ENCODE measurements at regions not wholly inside any gene's neighbourhood (a gene's known extent, or its start where the extent isn't known, plus 50 kb on each side); places are given as distances from the start of the nearest gene placed in this dataset.
"Not testable (repeated sequence)": the region's sequence is repeated elsewhere in the genome, so short reads cannot be mapped to it uniquely, and the experiment has no call there.

DNA sequence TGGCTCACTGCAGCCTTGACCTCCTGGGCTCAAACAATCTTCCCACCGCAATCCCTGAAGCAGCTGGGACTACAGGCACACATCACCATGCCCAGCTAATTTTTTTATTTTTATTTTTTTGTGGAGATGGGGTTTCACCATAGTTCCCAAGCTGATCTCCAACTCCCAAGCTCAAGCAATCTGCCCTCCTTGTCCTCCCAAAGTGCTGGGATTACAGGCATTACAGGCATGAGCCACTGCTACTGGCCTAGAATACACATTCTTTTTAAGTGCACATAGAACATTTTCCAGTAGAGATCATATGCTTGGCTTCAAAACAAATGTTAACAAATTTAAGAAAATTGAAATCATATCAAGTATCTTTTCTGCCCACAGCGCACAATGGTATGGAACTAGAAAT lies 176.8 kb upstream of the MARCKS start:
- DNase-seq (ENCODE audit: low read depth) = no peak
- no peak overlapping the region for H3K4me3 ChIP-seq (ENCODE audit: low read depth, low read length)
- TF ChIP-seq, protein P1, sequence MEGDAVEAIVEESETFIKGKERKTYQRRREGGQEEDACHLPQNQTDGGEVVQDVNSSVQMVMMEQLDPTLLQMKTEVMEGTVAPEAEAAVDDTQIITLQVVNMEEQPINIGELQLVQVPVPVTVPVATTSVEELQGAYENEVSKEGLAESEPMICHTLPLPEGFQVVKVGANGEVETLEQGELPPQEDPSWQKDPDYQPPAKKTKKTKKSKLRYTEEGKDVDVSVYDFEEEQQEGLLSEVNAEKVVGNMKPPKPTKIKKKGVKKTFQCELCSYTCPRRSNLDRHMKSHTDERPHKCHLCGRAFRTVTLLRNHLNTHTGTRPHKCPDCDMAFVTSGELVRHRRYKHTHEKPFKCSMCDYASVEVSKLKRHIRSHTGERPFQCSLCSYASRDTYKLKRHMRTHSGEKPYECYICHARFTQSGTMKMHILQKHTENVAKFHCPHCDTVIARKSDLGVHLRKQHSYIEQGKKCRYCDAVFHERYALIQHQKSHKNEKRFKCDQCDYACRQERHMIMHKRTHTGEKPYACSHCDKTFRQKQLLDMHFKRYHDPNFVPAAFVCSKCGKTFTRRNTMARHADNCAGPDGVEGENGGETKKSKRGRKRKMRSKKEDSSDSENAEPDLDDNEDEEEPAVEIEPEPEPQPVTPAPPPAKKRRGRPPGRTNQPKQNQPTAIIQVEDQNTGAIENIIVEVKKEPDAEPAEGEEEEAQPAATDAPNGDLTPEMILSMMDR (IDR thresholded peaks at IDR 0.05; ENCODE audit: insufficient read depth, low read depth, low read length) = no peak

GRCh38 chr6:113683968-113684367 lies 173.2 kb upstream of the MARCKS start:
- DNase-seq (ENCODE audit: low read depth) = no peak
- H3K4me3 ChIP-seq (ENCODE audit: low read depth, low read length) = no peak overlapping the region
- TF ChIP-seq, protein P1 (IDR thresholded peaks at IDR 0.05; ENCODE audit: insufficient read depth, low read depth, low read length) = no peak

GRCh38 chr6:113684382-113684901 lies 172.7 kb upstream of the MARCKS start:
- H3K4me3 ChIP-seq (ENCODE audit: low read depth, low read length) = no peak overlapping the region
- peak; percentile 32 for DNase-seq (ENCODE audit: low read depth)
- TF ChIP-seq, protein P1 (IDR thresholded peaks at IDR 0.05; ENCODE audit: insufficient read depth, low read depth, low read length) = no peak

- no peak overlapping the region for H3K4me3 ChIP-seq (ENCODE audit: low read depth, low read length)
- TF ChIP-seq, protein P1 (IDR thresholded peaks at IDR 0.05; ENCODE audit: insufficient read depth, low read depth, low read length) = no peak
- no peak for DNase-seq (ENCODE audit: low read depth)
Measured at GRCh38 chr6:113686049-113686448, 171.1 kb upstream of the MARCKS start.

GRCh38 chr6:113689620-113690019 lies 167.5 kb upstream of the MARCKS start:
- not testable (repeated sequence) for DNase-seq (ENCODE audit: low read depth)

GRCh38 chr6:113690281-113691259 lies 166.6 kb upstream of the MARCKS start:
- peak; percentile 89 for DNase-seq (ENCODE audit: low read depth)
- no peak overlapping the region for H3K4me3 ChIP-seq (ENCODE audit: low read depth, low read length)
- TF ChIP-seq, protein P1 (IDR thresholded peaks at IDR 0.05; ENCODE audit: insufficient read depth, low read depth, low read length) = no peak

More at GRCh38 chr6:113689620-113690019, 167.5 kb upstream of the MARCKS start:
- H3K4me3 ChIP-seq (ENCODE audit: low read depth, low read length) = not testable (repeated sequence)

DNA sequence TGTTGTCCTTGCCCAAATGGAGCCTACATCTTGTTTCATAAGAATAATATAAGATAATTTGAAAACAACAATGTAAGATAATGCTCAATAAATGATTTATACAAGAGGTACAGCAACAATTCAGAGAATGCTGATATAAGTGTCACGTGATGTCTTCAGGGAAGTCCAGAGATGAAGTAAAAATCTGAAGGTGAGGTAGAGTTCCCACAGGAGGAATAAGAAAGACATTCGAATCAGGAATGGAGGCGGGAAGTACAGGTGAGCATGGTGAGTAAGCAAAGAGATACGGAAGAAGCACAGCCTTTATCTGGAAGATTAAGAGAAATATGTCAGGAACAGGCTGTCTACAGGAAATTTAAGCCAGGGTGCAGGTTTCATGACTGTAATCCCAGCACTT lies 165.9 kb upstream of the MARCKS start:
- TF ChIP-seq, protein P1 (IDR thresholded peaks at IDR 0.05; ENCODE audit: insufficient read depth, low read depth, low read length) = no peak
- no peak overlapping the region for H3K4me3 ChIP-seq (ENCODE audit: low read depth, low read length)
- DNase-seq (ENCODE audit: low read depth) = no peak

All from fibroblast of villous mesenchyme (primary cell).